ENCODE measurements at regions not wholly inside any gene's neighbourhood (a gene's known extent, or its start where the extent isn't known, plus 50 kb on each side); places are given as distances from the start of the nearest gene placed in this dataset.

DNA sequence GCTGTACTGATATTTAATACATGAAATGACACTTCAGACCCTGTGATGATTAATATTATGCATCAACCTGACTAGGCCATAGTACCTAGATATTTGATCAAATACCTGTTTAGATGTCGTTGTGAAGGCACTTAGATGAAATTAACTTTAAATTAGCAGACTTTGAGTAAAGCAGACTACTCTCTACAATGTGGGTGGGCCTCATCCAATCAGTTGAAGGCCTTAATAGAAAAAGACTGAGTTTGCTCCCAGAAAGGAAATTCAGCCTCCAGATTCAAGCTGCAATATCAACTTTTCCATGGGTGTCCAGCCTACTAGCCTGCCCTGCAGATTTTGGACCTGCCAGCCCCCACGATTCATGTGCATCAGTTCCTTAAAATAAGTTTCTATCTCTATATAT lies 68.6 kb upstream of the TMEM168 start:
- Histone ChIP-seq H3K9me3 (ENCODE audit: severe bottlenecking) (no peaks in the 10 kb centered on the region), H3K27ac (no peak overlapping the region), H3K4me3 (ENCODE audit: low read depth, low read length) (no peak overlapping the region), H3K36me3 (no peaks in the 10 kb centered on the region), H3K27me3 (ENCODE audit: insufficient read depth, low read depth, severe bottlenecking) (no peaks in the 10 kb centered on the region)
- no peak for DNase-seq
- TF ChIP-seq, protein P1, sequence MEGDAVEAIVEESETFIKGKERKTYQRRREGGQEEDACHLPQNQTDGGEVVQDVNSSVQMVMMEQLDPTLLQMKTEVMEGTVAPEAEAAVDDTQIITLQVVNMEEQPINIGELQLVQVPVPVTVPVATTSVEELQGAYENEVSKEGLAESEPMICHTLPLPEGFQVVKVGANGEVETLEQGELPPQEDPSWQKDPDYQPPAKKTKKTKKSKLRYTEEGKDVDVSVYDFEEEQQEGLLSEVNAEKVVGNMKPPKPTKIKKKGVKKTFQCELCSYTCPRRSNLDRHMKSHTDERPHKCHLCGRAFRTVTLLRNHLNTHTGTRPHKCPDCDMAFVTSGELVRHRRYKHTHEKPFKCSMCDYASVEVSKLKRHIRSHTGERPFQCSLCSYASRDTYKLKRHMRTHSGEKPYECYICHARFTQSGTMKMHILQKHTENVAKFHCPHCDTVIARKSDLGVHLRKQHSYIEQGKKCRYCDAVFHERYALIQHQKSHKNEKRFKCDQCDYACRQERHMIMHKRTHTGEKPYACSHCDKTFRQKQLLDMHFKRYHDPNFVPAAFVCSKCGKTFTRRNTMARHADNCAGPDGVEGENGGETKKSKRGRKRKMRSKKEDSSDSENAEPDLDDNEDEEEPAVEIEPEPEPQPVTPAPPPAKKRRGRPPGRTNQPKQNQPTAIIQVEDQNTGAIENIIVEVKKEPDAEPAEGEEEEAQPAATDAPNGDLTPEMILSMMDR (IDR thresholded peaks at IDR 0.05; ENCODE audit: low read depth, low read length): no peak

DNA sequence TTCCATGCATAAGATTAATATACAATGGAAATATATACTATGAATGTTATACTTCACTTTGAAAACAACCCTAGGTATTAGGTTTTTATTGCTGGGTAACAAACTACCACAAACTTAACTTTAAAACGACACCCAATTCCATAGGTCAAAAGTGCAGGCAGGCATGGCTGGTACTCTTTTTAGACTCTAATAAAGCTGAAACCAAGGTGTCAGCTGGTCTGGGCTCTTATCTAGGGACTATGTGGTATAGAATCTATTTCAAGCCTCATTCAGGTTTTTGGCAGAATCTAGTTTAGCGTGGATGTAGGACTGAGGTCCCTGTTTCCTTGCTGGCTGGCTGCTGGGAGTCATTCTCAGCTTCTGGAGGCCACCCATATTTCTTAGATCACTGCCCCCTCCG lies 65.0 kb upstream of the TMEM168 start:
- Histone ChIP-seq H3K27me3 (ENCODE audit: insufficient read depth, low read depth, severe bottlenecking) (no peaks in the 10 kb centered on the region), H3K36me3 (no peaks in the 10 kb centered on the region), H3K4me3 (ENCODE audit: low read depth, low read length) (no peak overlapping the region), H3K27ac (no peak overlapping the region), H3K9me3 (ENCODE audit: severe bottlenecking) (no peaks in the 10 kb centered on the region)
- no peak for DNase-seq
- TF ChIP-seq, protein P1 (IDR thresholded peaks at IDR 0.05; ENCODE audit: low read depth, low read length): no peak

DNA sequence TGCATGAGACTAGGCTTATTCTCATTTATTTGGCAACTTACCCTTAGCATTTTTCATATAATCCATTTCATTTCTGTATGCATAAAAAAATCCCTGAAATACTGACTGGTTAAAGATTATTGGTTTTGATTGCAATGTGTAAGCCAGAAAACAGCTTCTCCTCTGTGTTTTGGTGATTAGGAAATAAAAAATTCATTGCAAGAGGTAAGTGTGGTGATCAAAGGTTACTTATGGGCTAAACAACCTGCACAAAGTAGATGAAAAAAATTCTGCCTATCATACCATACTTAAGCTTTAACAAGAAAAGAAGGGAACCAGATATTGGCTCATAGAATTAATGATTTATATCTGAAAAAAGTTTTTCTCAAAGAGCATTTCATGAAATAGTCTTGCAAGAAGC lies 64.0 kb upstream of the TMEM168 start:
- Histone ChIP-seq H3K36me3 (no peaks in the 10 kb centered on the region), H3K4me3 (ENCODE audit: low read depth, low read length) (no peak overlapping the region), H3K9me3 (ENCODE audit: severe bottlenecking) (no peaks in the 10 kb centered on the region), H3K27ac (no peak overlapping the region), H3K27me3 (ENCODE audit: insufficient read depth, low read depth, severe bottlenecking) (no peaks in the 10 kb centered on the region)
- TF ChIP-seq, protein P1 (IDR thresholded peaks at IDR 0.05; ENCODE audit: low read depth, low read length): no peak
- no peak for DNase-seq

DNA sequence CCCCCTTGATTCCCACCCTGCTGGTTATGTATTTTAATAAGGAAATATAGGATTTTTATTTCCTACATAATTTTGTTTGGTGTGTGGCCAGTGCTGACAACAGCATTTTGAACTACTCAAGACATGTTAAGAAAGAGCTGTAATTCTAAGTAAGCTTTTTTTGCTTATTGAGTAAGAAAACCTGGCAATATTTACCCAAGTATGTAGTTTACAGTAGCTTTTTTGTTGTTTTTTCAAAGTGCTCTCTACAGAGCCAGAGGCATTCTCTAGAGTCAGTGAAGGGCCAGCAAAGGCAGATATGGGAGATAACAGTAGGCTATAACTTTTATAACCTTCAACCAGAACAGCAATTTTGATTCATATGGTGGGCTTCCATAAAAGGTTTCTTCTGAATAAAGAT lies 63.2 kb upstream of the TMEM168 start:
- Histone ChIP-seq H3K9me3 (ENCODE audit: severe bottlenecking) (no peaks in the 10 kb centered on the region), H3K27ac (no peak overlapping the region), H3K36me3 (no peaks in the 10 kb centered on the region), H3K4me3 (ENCODE audit: low read depth, low read length) (no peak overlapping the region), H3K27me3 (ENCODE audit: insufficient read depth, low read depth, severe bottlenecking) (no peaks in the 10 kb centered on the region)
- no peak for DNase-seq
- TF ChIP-seq, protein P1 (IDR thresholded peaks at IDR 0.05; ENCODE audit: low read depth, low read length): no peak

DNA sequence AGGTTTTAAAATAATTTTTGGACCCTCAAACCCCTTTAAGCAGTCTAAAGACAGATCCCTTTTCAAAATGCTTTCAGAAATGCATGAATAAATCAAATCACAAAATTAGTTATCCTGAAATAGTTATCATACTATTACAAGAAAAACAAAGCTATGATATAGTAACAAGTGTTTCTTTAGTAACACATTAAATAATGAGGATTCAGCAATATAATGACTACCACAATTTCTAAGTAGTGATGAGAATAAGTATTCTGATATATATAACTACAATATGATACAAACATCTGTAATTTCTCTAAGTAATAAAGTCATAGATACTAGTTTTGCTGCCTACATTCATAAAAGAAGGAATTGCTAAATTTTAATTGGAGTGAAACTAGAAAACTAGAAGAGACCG lies 53.0 kb upstream of the TMEM168 start:
- Histone ChIP-seq H3K27ac (no peak overlapping the region), H3K27me3 (ENCODE audit: insufficient read depth, low read depth, severe bottlenecking) (no peaks in the 10 kb centered on the region), H3K9me3 (ENCODE audit: severe bottlenecking) (no peaks in the 10 kb centered on the region), H3K36me3 (no peaks in the 10 kb centered on the region), H3K4me3 (ENCODE audit: low read depth, low read length) (no peak overlapping the region)
- DNase-seq: no peak
- TF ChIP-seq, protein P1 (IDR thresholded peaks at IDR 0.05; ENCODE audit: low read depth, low read length): no peak

All from WERI-Rb-1 (cell line).